Epithelial cell of esophagus (primary cell): ENCODE measurements at regions not wholly inside any gene's neighbourhood (a gene's known extent, or its start where the extent isn't known, plus 50 kb on each side); places are given as distances from the start of the nearest gene placed in this dataset.

Experiments
- DNase-seq: peaks from one replicate; pipeline ENCODE4 v3.0.0; 2010; ENCODE audit warnings: low read depth
- H3K4me3 ChIP-seq: 2 replicates; pipeline ENCODE4 v1.5.1; 2011; ENCODE audit warnings: mild to moderate bottlenecking, low read length, control low read depth
- TF ChIP-seq, protein P1 (sequence below): IDR thresholded peaks from 2 replicates; pipeline ENCODE4 v1.5.1; 2011; ENCODE audit warnings: low read depth, mild to moderate bottlenecking, low read length, control low read depth, inconsistent platforms; ENCODE audit not compliant: insufficient read depth; ENCODE audit errors: missing control alignments

DNA sequence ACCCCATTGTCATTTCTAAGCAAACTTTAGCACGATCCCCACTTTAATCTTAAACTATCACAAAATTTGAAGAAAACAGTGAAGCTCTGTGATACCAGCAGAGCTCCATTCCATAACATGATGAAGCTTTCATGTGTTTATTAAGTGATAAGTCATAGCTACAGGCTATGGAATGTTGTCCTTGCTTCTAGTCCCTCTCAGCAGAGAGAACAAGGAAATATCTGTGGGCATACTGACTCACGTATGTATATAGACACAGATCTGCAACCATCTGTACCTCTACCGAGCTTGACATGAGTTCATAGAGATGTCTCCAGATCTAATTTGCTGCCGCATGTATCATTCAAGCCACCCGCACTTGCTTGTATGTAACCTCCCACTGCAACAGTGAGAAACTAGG lies 588.9 kb downstream of the ETS1 start:
- DNase-seq: peak; percentile 38
- TF ChIP-seq, protein P1, sequence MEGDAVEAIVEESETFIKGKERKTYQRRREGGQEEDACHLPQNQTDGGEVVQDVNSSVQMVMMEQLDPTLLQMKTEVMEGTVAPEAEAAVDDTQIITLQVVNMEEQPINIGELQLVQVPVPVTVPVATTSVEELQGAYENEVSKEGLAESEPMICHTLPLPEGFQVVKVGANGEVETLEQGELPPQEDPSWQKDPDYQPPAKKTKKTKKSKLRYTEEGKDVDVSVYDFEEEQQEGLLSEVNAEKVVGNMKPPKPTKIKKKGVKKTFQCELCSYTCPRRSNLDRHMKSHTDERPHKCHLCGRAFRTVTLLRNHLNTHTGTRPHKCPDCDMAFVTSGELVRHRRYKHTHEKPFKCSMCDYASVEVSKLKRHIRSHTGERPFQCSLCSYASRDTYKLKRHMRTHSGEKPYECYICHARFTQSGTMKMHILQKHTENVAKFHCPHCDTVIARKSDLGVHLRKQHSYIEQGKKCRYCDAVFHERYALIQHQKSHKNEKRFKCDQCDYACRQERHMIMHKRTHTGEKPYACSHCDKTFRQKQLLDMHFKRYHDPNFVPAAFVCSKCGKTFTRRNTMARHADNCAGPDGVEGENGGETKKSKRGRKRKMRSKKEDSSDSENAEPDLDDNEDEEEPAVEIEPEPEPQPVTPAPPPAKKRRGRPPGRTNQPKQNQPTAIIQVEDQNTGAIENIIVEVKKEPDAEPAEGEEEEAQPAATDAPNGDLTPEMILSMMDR: no peak
- no peak overlapping the region for H3K4me3 ChIP-seq

DNA sequence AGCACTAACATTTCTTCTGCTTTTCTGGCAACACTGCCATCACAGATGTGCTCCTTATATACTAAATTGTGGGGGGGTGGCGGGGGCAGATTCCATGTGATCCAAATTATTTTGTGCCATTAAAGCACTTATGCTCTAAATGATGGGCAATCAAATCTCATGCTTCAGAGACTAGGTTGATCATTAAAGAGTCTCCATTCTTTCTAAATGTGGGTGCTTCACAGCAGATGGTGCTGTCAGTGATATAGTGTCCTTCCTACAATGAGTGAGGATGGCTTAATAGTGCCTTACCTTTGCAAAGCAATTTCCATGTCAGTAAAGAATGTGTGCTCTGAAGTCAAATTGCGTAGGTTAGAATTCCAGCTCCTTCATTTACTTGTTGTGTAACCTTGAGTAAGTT lies 589.8 kb downstream of the ETS1 start:
- no peak overlapping the region for H3K4me3 ChIP-seq
- TF ChIP-seq, protein P1: no peak
- DNase-seq: no peak

DNA sequence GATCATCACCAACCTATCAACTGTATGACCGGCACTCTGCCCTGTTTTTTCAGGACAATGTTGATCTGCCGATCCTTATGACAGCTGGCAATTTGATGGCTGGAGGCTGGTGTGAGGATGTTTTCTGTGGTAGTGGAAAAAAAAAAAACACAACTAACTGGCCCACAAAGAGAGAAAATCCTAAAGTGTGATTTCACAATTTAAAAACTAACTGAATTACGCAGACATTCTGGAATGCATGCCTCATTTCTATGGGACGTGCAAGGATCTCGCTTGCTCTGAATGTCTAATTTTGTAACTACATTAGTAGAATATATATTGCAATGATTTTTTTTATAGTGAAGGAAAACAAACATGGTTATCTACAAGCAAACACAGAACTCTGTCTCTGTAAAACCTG lies 590.5 kb downstream of the ETS1 start:
- H3K4me3 ChIP-seq: no peak overlapping the region
- peak; percentile 7 for DNase-seq
- TF ChIP-seq, protein P1: no peak

DNA sequence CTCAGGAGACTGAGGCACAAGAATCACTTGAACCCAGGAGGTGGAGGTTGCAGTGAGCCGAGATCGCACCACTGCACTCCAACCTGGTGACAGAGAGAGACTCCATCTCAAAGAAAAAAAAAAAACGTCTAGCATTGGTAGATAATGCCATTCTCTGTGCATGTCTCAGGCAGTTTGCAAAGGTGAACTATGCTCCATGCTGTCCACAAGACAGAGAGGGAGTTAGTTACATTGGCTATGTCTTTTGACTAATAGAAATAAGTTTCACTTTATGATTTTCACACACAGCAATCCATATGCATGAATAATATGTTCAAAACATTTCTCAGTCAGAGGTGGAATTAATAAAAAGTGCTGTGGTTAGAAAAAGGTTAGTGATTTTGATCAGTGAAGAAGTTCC lies 591.4 kb downstream of the ETS1 start:
- no peak for DNase-seq
- H3K4me3 ChIP-seq: no peak overlapping the region
- TF ChIP-seq, protein P1: no peak

DNA sequence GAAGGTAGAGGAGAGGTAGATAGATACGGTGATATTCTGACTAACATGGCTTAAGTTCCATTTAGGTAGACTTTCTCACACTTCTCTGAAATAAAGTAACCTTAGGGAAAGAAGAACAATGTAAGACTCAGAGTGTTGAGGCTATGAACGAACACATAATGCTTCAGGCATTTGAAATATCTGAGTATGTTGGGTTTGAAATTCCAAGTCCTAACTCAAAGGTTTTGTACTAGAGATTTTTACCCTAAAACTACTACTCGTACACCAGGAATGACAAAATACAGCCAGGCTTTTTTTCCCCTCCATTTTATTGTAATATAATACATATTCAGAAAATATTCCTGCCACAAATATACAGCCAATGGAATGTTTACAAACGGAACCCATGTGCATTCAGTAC lies 592.6 kb downstream of the ETS1 start:
- TF ChIP-seq, protein P1: no peak
- peak; percentile 2 for DNase-seq
- no peak overlapping the region for H3K4me3 ChIP-seq

DNA sequence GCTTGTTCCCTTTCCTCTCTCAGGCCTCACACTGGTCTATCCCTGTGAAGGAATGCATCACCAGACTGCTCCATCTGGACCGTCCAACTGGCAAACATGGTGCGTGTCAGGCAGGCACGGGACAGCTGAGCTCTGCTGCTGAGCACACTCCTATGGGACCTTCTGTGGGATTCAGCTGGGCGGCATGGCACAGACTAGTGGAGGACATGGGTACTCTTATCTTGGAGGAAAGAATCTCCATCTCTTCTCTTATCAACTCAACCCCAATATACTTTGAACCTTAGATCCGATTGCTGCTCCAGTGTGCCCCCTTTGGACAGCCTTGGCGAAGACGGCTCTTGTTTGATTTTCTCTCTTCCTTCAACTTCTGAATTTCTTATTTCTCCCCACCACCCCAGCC lies 593.6 kb downstream of the ETS1 start:
- no peak for DNase-seq
- H3K4me3 ChIP-seq: no peak overlapping the region
- TF ChIP-seq, protein P1: no peak

DNA sequence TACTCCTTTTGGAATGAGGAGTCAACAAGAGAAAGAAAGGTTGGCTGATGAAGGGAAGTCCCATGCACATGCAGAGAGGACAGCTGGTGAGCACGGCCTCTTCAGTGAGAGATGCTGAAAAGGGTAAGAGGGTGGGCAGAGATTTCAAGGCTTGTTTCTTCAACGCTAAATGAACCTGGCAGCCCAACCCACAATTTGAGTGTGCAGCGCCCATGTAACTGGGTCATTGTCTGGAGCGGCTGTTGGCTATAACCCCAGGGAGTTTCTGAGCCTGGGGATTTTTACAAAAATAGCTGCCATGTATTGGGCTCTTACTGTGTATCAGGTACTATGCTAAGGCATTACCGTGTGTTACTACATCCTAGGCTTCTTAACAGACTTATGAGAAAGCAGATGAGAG lies 594.1 kb downstream of the ETS1 start:
- no peak overlapping the region for H3K4me3 ChIP-seq
- TF ChIP-seq, protein P1: no peak
- DNase-seq: no peak
